ENCODE measurements at regions not wholly inside any gene's neighbourhood (a gene's known extent, or its start where the extent isn't known, plus 50 kb on each side); places are given as distances from the start of the nearest gene placed in this dataset.
A peak's percentile ranks its signal among the peaks of the same experiment; 100 is the strongest.
"Not testable (repeated sequence)": the region's sequence is repeated elsewhere in the genome, so short reads cannot be mapped to it uniquely, and the experiment has no call there.

- DNase-seq = no peak
Measured at GRCh38 chr12:115810122-115810901, 467.2 kb downstream of the MED13L start.

GRCh38 chr12:115806000-115806399, 471.5 kb downstream of the MED13L start:
- DNase-seq = no peak

DNA sequence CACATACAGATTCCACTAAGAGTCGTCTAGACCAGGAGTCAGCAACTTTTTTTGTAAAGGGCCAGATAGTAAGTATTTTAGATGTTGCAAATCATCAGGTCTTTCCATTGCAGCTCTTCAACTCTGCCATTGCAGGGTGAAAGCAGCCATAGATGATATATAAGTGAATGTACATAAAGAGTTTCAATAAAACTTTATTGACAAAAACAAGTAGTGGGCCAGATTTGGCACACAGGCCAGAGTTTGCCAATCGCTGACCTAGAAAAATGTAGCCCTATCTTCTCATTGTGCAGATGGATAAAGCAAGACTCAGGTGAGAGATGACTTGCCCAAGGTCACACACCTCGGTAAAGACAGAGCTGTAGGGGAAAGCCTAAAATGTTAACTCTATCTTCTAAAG, 474.7 kb downstream of the MED13L start:
- DNase-seq = no peak

DNA sequence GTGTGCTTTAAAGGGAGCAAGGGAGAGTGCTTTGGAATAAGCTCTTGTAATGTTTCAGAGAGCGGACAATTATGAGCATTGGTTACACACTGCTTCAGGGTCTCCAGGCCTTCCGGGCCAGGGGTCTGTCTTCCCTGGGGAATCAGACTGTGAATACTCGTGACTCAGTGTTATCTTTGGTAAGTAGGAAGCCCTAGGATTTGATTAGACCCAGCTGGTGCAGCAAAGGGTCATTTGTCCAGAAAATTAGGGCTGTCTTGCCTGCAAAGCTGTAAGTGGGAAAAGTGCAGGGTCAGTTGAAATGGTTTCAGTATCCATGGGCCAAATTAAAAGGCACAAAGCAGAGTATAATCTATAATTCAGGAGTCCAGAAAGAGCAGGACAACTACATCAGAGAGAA, 475.6 kb downstream of the MED13L start:
- no peak for DNase-seq

- no peak for DNase-seq
Measured at GRCh38 chr12:115799610-115800009, 477.9 kb downstream of the MED13L start.

DNA sequence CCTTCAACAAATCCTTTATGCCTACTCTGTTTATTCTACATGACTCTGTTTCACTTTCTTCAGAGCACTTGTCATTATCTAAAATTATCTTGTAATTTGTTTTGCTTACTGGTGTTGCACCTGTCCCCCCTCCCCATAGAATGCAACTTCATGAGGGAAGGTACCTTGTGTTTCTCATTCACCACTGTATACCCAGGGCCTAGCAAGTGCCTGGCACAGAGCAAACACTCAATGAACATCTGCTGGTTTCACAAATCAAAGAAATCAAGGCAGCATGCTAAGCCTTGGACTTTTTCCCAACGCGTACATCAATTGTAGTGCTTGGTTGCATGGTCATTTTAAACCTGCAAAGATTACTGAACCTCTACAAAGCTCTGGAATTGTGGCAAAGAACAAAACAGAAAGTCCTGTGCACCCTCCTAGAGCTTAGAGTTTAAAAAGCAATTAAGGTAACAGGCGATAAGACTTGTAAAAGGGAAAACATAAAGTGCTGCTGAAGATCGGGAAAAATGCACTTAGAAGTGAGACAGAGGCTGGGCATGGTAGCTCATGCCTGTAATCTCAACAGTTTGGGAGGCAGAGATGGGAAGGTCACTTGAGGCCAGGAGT, 479.1 kb downstream of the MED13L start:
- DNase-seq = no peak

GRCh38 chr12:115794659-115795081, 482.8 kb downstream of the MED13L start:
- DNase-seq = no peak

GRCh38 chr12:115791331-115791730, 486.2 kb downstream of the MED13L start:
- no peak for DNase-seq

- peak; percentile 4 for DNase-seq
Measured at GRCh38 chr12:115790526-115790925, 487.0 kb downstream of the MED13L start.

DNA sequence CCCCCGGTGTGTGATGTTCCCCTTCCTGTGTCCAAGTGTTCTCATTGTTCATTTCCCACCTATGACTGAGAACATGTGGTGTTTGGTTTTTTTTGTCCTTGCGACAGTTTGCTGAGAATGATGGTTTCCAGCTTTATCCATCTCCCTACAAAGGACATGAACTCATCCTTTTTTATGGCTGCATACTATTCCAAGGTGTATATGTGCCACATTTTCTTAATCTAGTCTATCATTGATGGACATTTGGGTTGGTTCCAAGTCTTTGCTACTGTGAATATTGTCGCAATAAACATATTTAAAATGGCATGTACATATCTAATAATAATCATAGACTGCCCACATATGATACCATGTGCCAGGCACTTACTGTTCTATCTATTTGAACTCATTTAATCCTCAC, 491.0 kb downstream of the MED13L start:
- DNase-seq = not testable (repeated sequence)

DNA sequence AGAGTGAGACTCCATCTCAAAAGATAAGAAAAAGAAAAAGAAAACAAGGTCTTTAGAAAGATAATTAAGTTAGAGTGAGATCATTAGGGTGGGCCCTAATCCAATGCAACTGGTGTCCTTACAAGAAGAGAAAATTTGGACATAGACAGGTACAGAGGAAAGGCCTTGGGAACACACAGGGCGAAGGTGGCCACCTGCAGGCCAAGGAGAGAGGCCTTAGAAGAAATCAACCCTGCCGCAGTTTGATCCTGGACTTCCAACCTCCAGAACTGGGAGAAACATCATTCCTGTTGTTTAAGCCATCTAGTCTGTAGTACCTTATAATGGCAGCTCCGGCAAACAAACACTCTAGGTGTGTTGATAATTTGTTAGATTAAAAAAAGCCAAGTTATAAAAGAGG, 491.9 kb downstream of the MED13L start:
- DNase-seq = no peak

DNA sequence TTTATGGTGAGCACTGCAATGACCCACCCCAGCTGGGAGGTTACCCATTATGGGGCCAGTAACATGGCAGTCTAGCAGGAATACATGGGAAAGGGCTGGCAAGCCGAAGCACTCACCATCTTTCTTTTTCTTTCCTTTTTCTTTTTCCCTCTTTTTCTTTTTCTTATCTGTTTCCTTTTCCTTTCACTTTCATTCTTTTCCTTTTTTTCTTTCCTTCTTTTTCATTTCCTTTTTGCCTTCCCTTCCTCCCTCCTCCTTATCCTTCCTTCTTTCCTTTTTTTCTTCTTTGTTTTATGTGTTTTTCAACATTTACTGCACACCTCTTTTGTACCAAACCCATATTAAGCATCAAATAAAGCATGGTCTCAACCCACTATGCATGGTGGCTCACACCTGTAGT, 501.1 kb downstream of the MED13L start:
- no peak for DNase-seq

DNA sequence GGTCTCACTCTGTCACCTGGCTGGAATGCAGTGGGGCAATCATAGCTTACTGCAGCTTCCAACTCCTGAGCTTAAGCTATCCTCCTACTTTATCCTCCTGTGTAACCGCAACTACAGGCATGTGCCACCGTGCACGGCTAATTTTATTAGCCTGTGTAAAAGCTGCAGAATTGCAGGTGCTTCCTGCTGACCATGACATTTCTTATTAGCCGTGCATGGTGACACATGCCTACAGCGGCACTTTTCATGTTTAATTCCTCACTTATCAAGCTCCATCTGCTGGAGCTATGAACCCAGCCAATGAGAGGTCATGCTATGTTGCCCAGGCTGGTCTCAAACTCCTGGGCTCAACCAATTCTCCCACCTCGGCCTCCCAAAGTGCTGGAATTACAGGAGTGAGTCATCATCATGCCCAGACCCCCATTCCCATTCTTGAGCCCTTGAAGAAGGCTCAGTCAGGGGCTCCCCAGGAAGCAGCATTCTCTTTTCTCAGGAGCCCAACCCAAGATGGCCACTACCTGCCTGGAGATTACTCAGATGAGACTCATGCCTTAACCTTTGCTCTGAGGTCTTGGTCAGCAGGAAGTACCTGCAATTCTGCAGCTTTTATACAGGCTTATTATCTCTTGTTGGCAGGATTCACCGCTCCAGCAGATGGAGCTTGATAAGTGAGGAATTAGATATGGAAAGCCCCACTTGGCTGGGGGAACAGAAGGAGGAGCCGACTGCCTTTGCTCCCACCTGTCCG, 503.2 kb downstream of the MED13L start:
- no peak for DNase-seq

DNA sequence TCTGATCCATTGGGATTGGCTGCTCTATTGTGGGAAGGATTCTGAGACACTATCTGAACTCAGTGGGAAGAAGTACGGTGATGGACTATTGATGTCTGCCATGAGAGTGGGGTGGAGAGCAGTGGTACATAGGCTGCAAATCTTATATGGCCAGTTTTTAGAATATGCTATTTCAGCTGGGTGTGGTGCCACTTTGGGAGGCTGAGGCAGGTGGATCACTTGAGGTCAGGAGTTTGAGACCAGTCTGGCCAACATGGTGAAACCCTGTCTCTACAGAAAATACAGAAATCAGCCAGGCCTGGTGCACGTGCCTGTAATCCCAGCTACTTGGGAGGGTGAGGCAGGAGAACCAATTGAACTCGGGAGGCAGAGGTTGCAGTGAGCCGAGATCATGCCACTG, 505.9 kb downstream of the MED13L start:
- DNase-seq = no peak

DNA sequence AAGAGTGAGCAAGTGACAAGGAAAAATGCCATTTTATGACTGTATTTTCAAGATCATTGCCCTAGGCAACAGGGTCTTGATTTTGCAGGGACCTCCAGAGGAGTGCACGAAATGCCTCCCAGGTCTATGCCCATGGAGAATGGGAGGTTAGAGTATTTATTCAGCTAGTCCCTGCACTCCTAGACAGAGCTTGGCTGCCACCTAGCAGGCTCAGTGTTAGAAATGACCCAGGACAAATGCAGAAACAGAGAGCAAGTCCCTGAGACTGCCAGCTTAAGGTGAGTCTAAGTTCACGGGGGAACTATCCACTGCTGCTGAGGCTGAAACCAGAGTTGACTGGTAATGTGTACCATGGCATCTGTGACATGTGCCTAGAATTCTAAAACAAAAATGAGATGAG, 506.4 kb downstream of the MED13L start:
- no peak for DNase-seq

DNA sequence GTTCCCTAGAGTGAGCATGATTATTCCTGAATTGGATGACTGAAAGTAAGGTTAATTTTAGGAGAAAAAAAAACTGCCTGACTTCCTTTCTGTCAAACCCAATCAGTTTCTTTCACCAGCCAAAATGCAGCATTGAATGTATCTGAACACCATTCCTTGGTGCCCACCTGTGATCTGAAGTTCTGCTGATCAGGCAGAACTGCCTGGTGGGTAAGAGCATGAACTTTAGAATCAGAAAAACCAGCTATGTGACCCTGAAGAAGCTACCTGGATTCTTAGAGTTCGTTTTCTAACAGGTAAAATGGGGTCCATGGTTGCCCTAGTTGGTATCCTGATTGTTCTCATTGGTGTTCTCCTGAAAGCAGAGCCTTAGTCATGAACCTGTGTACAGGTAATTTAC, 506.9 kb downstream of the MED13L start:
- no peak for DNase-seq

DNA sequence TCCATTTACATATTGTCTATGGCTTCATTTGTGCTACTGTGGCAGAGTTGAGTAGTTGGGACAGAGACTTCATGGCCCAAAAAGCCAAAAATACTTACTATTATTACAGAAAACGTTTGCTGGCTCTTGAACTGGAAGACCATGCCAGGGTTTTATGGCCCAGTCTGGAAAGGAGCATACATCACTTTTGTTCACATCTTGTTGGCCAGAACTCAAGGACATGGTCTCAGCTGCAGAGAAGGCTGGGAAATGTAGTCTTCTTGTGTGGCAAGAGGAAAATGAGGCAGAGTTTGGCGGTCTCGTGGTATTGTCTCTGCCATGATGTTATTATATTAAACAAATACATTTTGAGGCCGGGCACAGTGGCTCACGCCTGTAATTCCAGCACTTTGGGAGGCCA, 509.6 kb downstream of the MED13L start:
- DNase-seq = no peak

GRCh38 chr12:115763982-115764621, 513.4 kb downstream of the MED13L start:
- no peak for DNase-seq

- DNase-seq = no peak
Measured at GRCh38 chr12:115763376-115763775, 514.1 kb downstream of the MED13L start.

DNA sequence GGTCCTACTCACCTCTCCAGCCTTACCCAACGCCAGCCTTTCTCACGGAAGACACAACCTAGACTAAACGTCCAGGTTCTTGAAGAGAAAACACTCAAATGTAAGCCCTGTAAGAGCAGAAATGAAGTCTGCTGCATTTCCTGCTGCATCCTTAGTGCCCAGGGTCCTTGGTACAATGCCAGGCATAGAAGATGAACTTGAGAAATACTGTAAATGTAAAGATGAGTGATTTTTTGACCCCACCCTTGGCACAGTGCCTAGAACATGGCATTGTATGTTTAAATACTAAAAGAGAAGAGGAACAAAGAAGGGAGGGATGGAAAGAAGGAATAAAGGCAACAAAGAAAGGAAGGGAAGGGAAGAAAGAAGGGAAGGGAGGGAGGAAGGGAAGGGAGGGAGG, 514.6 kb downstream of the MED13L start:
- DNase-seq = no peak

- DNase-seq = no peak
Measured at GRCh38 chr12:115761784-115762183, 515.7 kb downstream of the MED13L start.

DNA sequence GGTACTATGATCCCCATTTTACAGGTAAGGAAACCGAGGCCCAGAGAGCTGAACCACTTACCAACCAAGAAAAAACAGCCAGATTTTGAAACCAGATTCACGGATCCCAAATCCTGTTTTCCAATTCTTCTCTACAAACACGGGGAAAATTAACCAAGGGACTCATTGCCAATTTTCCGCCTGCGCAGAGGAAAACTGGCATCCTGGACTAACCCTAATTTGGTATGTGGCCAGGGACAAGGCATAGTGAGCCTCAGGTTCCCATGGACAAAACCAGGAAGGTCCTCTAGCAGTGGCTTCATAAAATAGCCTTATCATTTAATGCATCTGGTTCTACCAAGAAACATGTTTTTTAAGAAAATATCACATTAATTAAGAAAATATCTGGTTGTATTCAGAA, 517.3 kb downstream of the MED13L start:
- DNase-seq = no peak

GRCh38 chr12:115758877-115759620, 518.4 kb downstream of the MED13L start:
- DNase-seq = no peak

Data from activated CD4-positive, alpha-beta T cell treated with anti-CD3 and anti-CD28 coated beads, Interleukin-2, amount 50 U/mL, for 16 hours (primary cell).